SIG-M5 treated with dmso at 0.1 percent for 504 hours (cell line): ENCODE measurements at regions not wholly inside any gene's neighbourhood (a gene's known extent, or its start where the extent isn't known, plus 50 kb on each side); places are given as distances from the start of the nearest gene placed in this dataset.

Source experiments
- DNase-seq: peaks from one replicate; lab custom pipeline; 2025; ENCODE audit not compliant: unreplicated experiment; lab: John Stamatoyannopoulos, UW

DNA sequence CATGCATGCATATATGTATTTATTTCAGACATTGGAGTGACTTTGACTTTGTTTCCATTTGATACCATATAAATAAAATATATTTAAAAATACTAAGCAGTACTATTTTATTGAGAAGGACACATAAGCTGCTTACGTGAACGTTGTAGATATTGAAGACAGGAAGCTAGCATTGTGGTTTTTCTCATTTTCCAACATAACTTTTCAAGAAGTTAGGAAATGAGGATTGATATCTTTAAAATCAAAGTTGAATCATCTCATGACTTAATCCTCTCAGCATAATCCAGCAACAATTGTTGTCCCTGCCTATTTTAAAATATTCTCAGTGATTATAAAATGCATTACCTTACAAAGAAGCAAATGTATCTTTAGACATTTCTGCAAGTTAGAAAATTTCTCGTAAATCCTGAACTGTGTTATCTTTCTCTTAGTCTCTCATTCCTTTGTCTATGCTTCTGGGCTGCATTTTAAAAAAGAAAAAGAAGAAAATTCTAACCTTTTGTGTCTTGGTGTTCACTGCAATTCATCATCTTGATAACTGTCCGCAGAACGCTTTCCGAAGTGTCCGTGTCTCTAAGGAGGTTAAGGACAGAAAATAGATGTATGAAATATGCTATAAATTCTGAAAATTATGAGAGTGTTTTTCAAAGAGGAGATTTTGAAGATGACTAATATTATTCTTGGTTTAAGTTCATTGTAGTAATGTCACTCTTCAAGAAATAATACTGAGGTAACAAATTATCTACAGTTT is 1089.9 kb upstream of the CDH6 start:
- no peak for DNase-seq

DNA sequence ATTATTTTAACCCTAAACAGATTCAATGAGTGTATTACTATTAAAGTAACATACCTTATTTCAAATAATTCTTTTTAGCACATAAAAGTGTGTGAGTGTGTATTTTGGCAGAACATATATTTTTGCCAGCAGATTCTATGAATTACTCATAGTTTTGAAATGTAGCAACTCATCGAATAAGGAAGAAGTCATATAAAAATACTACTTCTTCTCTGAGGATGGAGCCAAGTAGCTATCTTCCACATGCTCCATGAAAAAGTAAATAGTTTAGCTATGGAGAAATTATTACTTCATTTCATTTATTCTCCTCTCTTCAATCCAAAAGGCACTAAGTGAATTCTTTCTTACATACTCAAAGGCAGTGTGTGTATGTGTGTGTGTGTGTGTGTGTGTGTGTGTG is 1090.4 kb upstream of the CDH6 start:
- DNase-seq: no peak

DNA sequence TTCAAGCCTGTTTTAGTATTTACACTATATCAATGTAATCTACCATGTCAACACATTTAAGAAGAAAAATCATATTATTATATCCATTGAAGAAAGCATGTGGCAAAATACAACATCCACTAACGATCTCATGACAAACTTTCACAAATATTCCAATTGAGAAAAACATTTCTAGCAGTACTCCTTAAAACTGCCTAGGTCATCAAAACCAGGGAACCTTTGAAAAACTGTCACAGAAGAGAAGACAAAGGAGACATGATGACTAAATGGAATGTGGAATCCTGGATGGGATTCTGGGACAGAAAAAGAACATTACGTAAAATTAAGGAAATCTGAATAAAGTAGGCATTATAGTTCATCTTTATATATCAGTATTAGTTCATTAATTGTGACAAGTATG is 1091.3 kb upstream of the CDH6 start:
- DNase-seq: no peak

DNA sequence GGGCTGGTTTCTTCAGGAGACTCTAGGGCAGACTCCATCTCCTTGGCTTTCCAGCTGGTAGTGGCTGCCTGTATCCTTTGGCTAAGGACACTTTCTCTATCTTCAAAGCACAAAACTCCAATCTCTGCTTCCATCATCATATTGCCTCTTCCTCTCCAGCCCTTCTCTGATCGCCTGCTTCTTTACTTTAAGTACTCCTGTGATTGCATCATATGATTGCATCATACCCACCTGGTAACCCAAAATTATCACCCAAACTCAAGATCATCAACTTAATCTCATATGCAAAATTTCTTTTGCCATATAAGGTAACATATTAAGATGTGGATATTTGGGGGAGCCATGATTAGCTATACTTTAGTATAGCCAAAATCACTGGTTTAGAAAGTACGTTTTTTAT is 1092.6 kb upstream of the CDH6 start:
- DNase-seq: no peak

DNA sequence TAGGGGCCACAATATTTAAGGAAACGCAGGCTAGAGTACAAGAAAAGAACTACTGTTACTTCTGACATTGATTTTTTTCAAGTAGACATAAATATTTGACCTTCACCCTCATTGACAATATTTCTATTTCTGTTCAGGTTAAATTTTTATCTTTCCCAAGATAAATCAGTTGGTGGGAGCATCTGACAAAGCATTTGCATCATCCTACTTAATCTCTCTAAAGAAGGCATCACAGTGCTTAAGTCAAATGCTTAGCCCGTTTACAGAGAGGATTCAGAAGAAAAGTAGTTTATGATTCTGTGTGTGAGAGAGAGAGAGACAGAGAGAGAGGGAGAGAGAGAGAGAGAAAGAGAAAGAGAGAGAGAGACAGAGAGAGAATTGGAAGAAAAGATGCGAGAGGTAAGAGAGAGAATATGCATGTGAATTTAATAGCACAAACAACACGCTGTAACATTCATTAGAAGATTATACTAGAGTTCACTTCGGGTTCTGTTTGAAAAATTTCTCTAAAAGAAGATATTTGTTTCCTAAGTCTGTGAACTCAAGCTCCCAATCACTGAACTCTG is 1093.3 kb upstream of the CDH6 start:
- DNase-seq: no peak

DNA sequence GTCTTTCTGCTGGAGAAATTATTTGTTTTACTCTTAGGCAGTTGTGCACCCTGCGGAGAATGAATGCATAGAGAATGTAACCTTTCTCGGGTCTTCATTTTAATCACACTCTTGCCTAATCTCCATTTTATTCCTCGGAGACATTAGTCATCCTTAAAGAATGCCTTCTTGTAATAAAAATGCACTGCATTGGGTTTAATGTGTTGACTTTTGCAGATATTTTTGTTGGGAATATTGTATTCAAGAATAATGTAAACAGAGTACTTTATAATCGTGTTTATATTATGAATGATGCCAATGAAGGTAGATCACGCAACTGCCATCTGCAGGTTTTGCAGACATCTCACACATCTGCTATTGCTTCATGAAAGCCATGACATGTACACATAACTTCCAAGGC is 1093.9 kb upstream of the CDH6 start:
- DNase-seq: peak; percentile 10

DNA sequence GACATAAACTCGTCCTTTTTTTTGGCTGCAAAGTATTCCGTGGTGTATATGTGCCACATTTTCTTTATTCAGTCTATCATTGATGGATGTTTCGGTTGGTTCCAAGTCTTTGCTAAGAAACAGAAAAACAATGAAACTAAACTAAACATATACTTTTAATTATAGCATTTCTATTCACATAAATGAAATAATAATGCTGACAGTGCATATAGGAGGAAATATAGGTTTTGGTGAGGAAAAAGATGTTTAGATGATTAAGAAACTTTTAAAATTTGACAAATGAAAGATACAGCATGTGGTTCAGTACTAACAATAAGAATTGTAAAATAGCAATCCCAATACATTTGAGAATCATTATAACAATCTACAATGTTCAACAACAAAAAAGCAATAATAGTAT is 1094.5 kb upstream of the CDH6 start:
- DNase-seq: no peak

DNA sequence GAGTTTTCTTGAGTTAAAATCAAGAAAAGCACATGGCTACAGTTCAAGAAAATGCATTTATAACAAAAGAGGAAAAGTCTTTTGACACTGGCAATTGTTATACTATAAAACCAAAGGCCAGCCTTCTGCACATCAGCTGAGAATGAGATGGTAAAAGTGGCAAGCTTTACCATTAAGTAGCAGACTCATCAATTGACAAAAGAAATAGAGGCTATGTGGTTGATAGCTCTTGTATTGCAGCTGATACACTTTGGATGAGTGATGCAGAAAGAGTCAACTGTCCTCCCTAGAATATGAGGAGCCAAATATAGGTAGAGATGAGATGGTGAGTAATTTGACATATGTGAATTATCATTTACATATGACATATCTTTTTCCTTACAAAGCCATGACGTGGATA is 1100.9 kb upstream of the CDH6 start:
- no peak for DNase-seq

DNA sequence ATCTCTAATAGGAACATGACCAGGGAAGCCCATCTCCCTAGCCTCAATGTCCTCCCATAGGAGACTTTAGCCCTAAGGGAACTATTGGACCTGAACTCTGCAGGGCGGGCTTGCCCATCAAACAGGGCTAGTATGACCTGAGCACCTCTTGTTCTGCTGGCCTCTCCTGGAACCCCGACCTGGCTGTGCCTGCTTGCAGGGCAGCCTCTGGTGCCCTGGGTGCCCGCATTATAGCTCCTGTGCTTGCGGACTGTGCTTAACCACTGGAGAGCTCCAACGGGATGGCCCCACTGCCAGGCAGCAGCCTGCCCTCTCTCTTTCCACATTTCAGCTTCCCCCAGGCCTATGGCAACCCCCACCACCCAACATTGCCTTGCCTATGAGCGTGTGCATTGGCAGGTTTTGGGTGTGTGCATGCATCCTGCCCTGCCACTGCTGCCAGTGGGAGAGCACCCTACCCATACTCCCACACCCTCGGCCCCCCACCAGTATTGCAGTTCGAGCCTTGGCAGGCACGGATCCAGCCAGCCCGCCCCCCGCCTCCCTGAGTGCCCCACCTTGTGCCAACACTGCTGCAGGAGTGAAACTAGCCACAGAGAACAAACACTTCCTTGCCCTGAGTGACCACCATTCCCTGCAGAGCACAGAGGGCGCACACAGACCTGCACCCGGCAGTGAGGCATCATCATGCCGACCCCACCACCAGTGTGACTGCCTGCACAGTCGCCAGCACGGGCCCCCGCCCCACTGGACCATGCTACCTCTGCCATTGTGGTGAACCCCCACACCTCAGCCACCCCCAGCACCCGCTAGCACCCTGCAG is 1123.8 kb upstream of the CDH6 start:
- DNase-seq: no peak

DNA sequence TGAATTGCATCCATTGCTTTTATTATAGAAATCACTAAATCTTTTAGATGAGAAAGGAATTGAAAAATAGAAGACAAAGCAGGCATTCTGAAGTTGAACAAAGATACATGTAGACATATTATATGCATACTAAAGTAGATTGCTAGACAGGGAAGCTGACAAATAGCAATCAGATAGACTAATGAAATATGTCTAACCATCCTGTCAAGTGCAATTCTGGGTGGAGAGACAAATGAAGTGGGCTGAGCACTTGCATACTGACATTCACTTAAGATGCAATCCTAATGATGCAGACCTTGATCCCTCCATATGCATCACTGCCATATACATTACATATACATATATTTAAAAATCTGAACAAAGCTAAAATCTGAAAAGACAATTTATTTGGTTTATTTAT is 1130.0 kb upstream of the CDH6 start:
- DNase-seq: no peak

DNA sequence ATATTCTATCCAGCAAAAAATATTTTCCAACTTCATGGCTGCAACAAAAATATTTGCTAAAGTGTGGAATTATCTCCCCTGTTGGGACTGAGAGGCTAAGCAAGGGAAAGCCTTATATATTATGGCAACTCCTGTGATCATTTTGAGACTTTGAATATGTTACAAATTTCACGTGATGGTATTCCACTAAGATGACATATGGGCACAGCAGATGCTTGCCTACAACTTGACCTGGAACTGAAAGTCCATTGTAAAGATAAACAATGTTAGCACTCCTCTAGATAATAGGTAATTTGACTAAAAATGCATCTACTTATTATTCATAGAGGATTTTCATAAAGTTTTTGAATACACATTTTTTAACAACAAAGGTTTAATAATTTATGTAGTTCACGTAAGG is 1141.5 kb upstream of the CDH6 start:
- DNase-seq: no peak

DNA sequence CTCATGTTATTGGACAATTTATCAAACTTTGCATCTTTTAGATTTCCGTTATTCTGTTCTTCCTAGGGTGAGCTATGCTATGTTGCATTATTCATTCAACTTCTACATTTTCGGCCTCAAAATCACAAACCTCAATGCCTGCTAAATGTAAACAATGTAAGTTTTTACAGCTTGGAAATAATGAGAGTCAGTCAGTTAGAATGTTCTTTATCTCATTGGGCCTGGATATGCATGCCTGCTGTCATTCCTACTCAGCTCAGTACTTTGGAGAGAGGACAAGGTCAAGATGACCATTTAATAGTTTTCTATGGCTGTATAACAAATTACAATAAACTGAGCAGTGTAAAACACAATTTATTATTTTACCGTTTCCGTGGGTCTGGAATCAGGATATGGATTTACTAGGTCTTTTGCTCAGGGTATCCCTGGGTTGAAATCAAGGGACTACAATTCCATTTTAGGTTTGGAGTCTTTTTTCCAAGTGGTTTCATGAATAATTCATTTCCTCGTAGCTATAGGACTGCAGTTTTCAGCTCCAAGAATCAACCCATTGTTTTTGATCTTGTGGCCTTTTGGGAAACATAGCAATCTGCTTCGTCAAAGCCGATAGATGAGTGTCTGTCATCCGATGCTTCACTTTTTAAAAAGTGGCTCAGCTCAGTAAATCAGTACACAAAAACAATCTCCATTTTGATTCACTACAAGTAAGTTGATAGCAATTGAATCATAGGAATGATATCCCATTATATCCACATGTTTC is 1143.2 kb upstream of the CDH6 start:
- no peak for DNase-seq

DNA sequence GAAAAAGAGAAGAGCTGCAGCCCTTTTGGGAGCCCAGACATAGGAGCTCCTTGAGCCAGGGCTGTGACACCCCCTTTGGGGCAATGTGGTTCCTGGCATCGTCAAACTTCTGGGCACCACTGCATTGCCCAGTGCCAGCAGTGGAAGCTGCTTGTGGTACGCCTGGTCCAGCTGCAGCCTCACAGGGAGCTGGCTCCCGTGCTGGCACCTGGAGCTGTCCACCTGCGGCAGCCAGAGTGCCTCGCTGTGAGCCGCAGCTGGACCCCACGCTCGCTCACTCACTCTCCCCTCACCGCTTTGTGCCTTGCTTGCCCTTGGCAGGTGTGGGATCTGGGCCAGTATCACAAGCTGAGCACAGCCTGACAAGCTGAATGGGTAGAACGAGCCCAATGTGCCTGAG is 1150.8 kb upstream of the CDH6 start:
- no peak for DNase-seq

DNA sequence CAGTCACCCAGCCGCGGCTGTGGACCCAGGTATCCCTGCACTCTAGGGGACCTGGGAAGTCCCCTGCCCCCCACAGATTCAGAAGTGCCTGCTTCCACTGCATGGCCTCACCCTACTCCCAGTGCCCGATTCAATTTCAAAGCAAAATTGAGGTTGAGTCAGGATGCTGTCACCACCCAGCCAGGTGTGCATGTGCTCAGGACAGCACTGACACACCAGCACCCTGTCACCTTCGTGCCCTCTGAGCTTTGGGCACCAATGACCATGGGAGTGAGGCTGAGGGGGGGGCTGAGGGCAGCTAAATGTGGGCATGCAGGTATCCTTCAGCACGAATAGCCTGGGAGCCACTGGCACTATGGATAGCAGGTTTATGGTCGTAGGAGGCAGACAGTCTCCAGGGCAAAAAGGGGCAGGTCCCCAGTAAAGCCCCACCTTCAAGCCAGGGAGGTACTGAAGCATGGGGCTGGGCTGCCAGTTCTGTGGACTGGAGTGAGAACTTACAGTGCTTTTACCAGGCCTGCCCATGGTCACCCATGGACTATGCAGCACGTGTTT is 1151.6 kb upstream of the CDH6 start:
- DNase-seq: no peak

DNA sequence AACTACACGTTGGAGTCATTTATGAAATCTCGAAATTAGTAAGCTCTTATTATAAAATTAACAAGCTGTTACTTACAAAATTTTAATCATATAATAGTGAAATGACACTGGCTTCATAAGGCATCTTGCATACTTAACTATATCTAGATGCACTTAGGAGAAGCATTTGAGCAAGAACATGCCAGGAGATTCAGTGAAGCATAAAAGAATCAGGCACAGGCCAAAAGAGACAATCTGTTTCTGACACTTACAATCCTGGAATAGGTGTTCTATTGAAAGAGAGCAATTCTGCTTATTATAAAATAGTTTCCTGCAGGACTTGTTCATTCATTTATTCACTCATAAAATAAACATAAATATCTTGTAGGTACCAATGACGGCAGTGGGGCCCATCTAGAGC is 1152.2 kb upstream of the CDH6 start:
- no peak for DNase-seq

DNA sequence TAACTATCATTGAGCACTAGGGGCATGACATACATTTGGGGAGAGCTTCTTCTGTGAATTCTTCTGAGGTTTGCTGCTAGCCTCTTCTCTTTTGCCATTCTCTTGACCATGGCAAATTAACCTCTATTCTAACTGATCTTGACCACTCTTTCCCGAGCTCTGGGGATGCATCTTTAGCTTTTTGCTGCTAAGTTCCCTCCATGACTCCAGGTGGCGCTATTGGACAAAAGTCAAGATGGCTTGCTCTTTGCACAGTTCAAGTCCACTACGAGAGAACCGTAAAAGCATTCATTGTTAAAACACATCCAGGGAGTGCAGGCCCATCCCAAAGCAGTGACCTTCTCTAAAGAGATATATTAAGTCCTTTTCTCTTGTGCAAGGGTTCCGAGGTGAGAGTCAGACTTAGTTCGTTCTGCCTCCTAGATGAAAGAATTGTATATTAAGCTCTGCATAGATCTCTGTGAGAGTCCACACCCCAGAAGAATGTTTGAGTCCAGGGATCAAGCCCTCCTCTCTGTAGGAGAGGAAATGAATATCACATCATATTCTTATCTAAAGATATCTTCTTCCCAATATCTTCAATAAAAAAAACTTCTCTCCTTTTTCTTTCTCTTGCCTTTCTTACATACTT is 1152.9 kb upstream of the CDH6 start:
- DNase-seq: peak; percentile 54

DNA sequence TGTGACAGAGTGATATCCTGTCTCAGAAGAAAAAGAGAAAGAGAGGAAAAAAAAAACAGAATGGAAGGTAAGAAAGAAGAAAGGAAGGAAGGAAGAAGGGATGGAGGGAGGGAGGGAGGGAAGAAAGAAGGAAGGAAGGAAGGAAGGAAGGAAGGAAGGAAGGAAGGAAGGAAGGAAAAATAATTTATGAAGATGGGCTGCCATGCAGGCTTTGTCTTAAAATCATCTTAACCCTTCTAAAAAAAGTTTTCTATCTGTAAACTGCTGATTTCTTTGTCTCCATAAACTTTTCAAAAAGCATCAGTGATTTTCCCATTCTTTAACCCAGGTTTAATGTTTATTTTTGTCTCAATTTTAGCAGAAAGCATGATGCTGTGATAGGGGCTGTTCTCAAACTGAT is 1154.1 kb upstream of the CDH6 start:
- no peak for DNase-seq

DNA sequence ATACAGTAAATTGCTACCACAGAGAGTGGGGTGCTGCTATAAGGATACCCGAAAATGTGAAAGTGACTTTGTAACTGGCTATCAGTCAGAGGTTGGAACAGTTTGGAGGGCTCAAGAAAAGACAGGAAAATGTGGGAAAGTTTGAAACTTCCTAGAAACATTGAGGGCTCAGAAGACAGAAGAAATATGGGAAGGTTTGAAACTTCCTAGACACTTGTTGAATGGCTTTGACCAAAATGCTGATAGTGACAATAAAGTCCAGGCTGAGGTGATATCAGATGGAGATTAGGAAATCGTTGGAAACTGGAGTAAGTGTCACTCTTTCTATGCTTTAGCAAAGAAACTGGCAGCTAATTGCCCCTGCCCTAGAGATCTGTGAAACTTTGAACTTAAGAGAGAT is 1158.6 kb upstream of the CDH6 start:
- DNase-seq: no peak

DNA sequence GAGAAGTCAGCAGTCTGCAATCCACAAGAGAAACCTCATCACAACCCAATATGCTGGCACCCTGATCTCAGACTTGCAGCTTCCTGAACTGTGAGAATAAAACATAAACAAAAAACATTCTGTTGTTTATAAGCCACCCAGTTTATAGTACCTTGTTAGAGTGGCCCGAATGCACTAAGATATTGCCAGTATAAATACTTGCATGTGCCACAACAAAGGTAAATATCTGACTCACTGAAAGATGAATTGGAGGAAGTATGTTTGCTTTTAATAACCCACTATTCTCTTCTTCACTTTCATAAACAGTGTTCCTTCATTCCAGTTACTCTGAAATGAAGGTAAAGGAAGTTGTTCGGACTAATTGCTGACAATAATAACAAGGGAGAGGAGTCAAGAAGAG is 1163.4 kb upstream of the CDH6 start:
- no peak for DNase-seq

DNA sequence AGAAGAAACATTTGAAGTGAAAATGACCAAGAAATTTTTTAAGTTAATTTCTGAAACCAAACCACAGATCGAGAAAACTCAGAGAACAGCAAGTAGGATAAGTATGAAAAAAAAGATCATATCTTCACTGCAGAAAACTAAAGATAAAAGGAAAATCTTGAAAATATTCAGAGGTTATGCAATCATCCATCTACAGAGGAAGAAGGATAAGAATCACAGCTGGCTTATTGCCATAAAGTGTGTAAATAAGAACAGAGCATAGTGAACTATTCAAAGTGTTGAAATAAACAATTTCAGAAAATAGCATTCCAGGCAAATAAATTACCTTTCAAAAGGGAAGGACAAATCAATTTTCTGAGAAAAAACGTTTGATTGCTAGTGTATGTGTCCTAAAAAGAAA is 1191.7 kb upstream of the CDH6 start:
- no peak for DNase-seq

DNA sequence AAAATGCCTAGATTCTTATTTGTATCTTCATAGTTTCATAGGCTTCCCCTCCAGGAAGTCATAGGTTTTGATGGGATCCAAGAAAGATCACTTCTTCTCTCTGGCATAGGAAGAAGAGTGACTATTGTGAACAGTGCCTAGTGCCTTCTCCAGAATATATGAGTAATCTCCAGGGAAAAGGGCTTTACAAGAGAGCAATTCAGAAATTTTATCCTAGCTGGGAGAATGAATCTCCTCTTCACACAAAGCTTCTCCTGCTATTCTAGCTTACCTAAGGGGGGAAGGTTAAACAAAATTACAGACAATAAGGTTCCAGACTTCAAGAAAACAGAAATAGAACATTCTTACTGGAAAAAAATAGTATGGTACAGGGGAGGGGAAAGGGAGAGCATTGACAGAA is 1193.3 kb upstream of the CDH6 start:
- no peak for DNase-seq
